ENCODE measurements at regions not wholly inside any gene's neighbourhood (a gene's known extent, or its start where the extent isn't known, plus 50 kb on each side); places are given as distances from the start of the nearest gene placed in this dataset.
"Not testable (repeated sequence)": the region's sequence is repeated elsewhere in the genome, so short reads cannot be mapped to it uniquely, and the experiment has no call there.

GRCh38 chr5:60036192-60036938 lies 142.8 kb upstream of the PDE4D start:
- Histone ChIP-seq H3K4me3 (no peak overlapping the region), H3K4me2 (ENCODE audit: unreplicated experiment) (no peak overlapping the region), H3F3A (ENCODE audit: insufficient read depth) (no peaks in the 10 kb centered on the region), H4K20me1 (ENCODE audit: insufficient read depth) (no peaks in the 10 kb centered on the region), H3K9ac (no peak overlapping the region), H3K4me1 (ENCODE audit: insufficient read depth) (no peaks in the 10 kb centered on the region), H3K9me2 (ENCODE audit: insufficient read depth) (no peaks in the 10 kb centered on the region), H3K9me3 (ENCODE audit: low read depth) (no peaks in the 10 kb centered on the region), H3K36me3 (ENCODE audit: low read depth) (no peaks in the 10 kb centered on the region), H3K27me3 (replicated peaks; ENCODE audit: insufficient read depth) (peaks cover 12% of the 10 kb centered on the region; the same call in 1 of the 2 replicates), H3K79me2 (ENCODE audit: insufficient read depth) (no peaks in the 10 kb centered on the region), H2AFZ (no peak overlapping the region), H3K27ac (no peak overlapping the region)
- in situ Hi-C loops (cut with MboI) = no loop called here
- TF ChIP-seq EZH2phosphoT487 (IDR thresholded peaks at IDR 0.05; ENCODE audit: insufficient read depth, low read depth) = no peak
- TF ChIP-seq EZH2 (IDR thresholded peaks at IDR 0.05; ENCODE audit: insufficient read depth, poor library complexity, severe bottlenecking) = no peak
- 19 to 21% methylated on average over 6 of the region's 6 CpGs for WGBS, 2 experiments (ENCODE audit: low coverage in 1 of 2, low lambda C conversion rate in 2 of 2, missing lambda C conversion rate in 2 of 2)
- DNase-seq = no peak

- in situ Hi-C loops (cut with MboI) = no loop called here
- Histone ChIP-seq H3K36me3 (ENCODE audit: low read depth) (no peaks in the 10 kb centered on the region), H3K4me2 (ENCODE audit: unreplicated experiment) (no peak overlapping the region), H3K4me1 (ENCODE audit: insufficient read depth) (no peaks in the 10 kb centered on the region), H3K79me2 (ENCODE audit: insufficient read depth) (no peaks in the 10 kb centered on the region), H3K27ac (no peak overlapping the region), H3K9ac (no peak overlapping the region), H3F3A (ENCODE audit: insufficient read depth) (no peaks in the 10 kb centered on the region), H4K20me1 (ENCODE audit: insufficient read depth) (no peaks in the 10 kb centered on the region), H3K9me2 (ENCODE audit: insufficient read depth) (no peaks in the 10 kb centered on the region), H3K27me3 (replicated peaks; ENCODE audit: insufficient read depth) (no peaks in the 10 kb centered on the region), H3K9me3 (ENCODE audit: low read depth) (no peaks in the 10 kb centered on the region), H3K4me3 (no peak overlapping the region), H2AFZ (no peak overlapping the region)
- 0 to 2% methylated on average over 2 of the region's 2 CpGs for WGBS, 2 experiments (ENCODE audit: low coverage in 1 of 2, low lambda C conversion rate in 2 of 2, missing lambda C conversion rate in 2 of 2)
- DNase-seq = peak; percentile 4
- TF ChIP-seq EZH2phosphoT487 (IDR thresholded peaks at IDR 0.05; ENCODE audit: insufficient read depth, low read depth) (no peak), EZH2 (IDR thresholded peaks at IDR 0.05; ENCODE audit: insufficient read depth, poor library complexity, severe bottlenecking) (no peak)
These were observed 132.6 kb upstream of the PDE4D start for GRCh38 chr5:60026161-60026560.

- no peak overlapping the region for H2AFZ ChIP-seq
- no peak overlapping the region for H3K4me2 ChIP-seq (ENCODE audit: unreplicated experiment)
- DNase-seq = no peak
- in situ Hi-C loops (cut with MboI) = no loop called here
- H3K79me2 ChIP-seq (ENCODE audit: insufficient read depth) = no peaks in the 10 kb centered on the region
- no peaks in the 10 kb centered on the region for H4K20me1 ChIP-seq (ENCODE audit: insufficient read depth)
- H3F3A ChIP-seq (ENCODE audit: insufficient read depth) = no peaks in the 10 kb centered on the region
- TF ChIP-seq EZH2phosphoT487 (IDR thresholded peaks at IDR 0.05; ENCODE audit: insufficient read depth, low read depth) (no peak), EZH2 (IDR thresholded peaks at IDR 0.05; ENCODE audit: insufficient read depth, poor library complexity, severe bottlenecking) (no peak)
- H3K9me2 ChIP-seq (ENCODE audit: insufficient read depth) = no peaks in the 10 kb centered on the region
- no peak overlapping the region for H3K4me3 ChIP-seq
- no peaks in the 10 kb centered on the region for H3K27me3 ChIP-seq (replicated peaks; ENCODE audit: insufficient read depth)
- no peaks in the 10 kb centered on the region for H3K4me1 ChIP-seq (ENCODE audit: insufficient read depth)
- no peaks in the 10 kb centered on the region for H3K36me3 ChIP-seq (ENCODE audit: low read depth)
- H3K9ac ChIP-seq = no peak overlapping the region
- no peak overlapping the region for H3K27ac ChIP-seq
- no peaks in the 10 kb centered on the region for H3K9me3 ChIP-seq (ENCODE audit: low read depth)
These were observed 130.6 kb upstream of the PDE4D start for GRCh38 chr5:60024104-60024503.

GRCh38 chr5:60023255-60023654 lies 129.7 kb upstream of the PDE4D start:
- Histone ChIP-seq H2AFZ (no peak overlapping the region), H4K20me1 (ENCODE audit: insufficient read depth) (no peaks in the 10 kb centered on the region), H3K79me2 (ENCODE audit: insufficient read depth) (no peaks in the 10 kb centered on the region), H3K4me1 (ENCODE audit: insufficient read depth) (no peaks in the 10 kb centered on the region), H3K27ac (no peak overlapping the region), H3K9me2 (ENCODE audit: insufficient read depth) (no peaks in the 10 kb centered on the region), H3F3A (ENCODE audit: insufficient read depth) (no peaks in the 10 kb centered on the region), H3K9ac (no peak overlapping the region), H3K27me3 (replicated peaks; ENCODE audit: insufficient read depth) (no peaks in the 10 kb centered on the region), H3K36me3 (ENCODE audit: low read depth) (no peaks in the 10 kb centered on the region), H3K4me3 (no peak overlapping the region), H3K4me2 (ENCODE audit: unreplicated experiment) (no peak overlapping the region), H3K9me3 (ENCODE audit: low read depth) (no peaks in the 10 kb centered on the region)
- in situ Hi-C loops (cut with MboI) = no loop called here
- no peak for DNase-seq
- TF ChIP-seq EZH2phosphoT487 (IDR thresholded peaks at IDR 0.05; ENCODE audit: insufficient read depth, low read depth) (no peak), EZH2 (IDR thresholded peaks at IDR 0.05; ENCODE audit: insufficient read depth, poor library complexity, severe bottlenecking) (no peak)

- Histone ChIP-seq H3K9me3 (ENCODE audit: low read depth) (no peaks in the 10 kb centered on the region), H3K4me1 (ENCODE audit: insufficient read depth) (no peaks in the 10 kb centered on the region), H3K79me2 (ENCODE audit: insufficient read depth) (no peaks in the 10 kb centered on the region), H2AFZ (no peak overlapping the region), H3K27me3 (replicated peaks; ENCODE audit: insufficient read depth) (no peaks in the 10 kb centered on the region), H4K20me1 (ENCODE audit: insufficient read depth) (no peaks in the 10 kb centered on the region), H3K4me2 (ENCODE audit: unreplicated experiment) (no peak overlapping the region), H3F3A (ENCODE audit: insufficient read depth) (no peaks in the 10 kb centered on the region), H3K36me3 (ENCODE audit: low read depth) (no peaks in the 10 kb centered on the region), H3K27ac (no peak overlapping the region), H3K9me2 (ENCODE audit: insufficient read depth) (no peaks in the 10 kb centered on the region), H3K4me3 (no peak overlapping the region), H3K9ac (no peak overlapping the region)
- in situ Hi-C loops (cut with MboI) = no loop called here
- TF ChIP-seq EZH2 (IDR thresholded peaks at IDR 0.05; ENCODE audit: insufficient read depth, poor library complexity, severe bottlenecking) (no peak), EZH2phosphoT487 (IDR thresholded peaks at IDR 0.05; ENCODE audit: insufficient read depth, low read depth) (no peak)
- DNase-seq = no peak
These were observed 126.9 kb upstream of the PDE4D start for GRCh38 chr5:60020457-60020856.

- WGBS, 2 experiments (ENCODE audit: low coverage in 1 of 2, low lambda C conversion rate in 2 of 2, missing lambda C conversion rate in 2 of 2) = 6 to 18% methylated on average over 1 of the region's 1 CpG
- H3K4me2 ChIP-seq (ENCODE audit: unreplicated experiment); in situ Hi-C loops (cut with MboI); H3F3A ChIP-seq (ENCODE audit: insufficient read depth); H3K27me3 ChIP-seq (replicated peaks; ENCODE audit: insufficient read depth); H3K9me3 ChIP-seq (ENCODE audit: low read depth); H3K27ac ChIP-seq; H3K79me2 ChIP-seq (ENCODE audit: insufficient read depth); H4K20me1 ChIP-seq (ENCODE audit: insufficient read depth); H2AFZ ChIP-seq; H3K4me3 ChIP-seq; H3K9me2 ChIP-seq (ENCODE audit: insufficient read depth); H3K36me3 ChIP-seq (ENCODE audit: low read depth); H3K9ac ChIP-seq; H3K4me1 ChIP-seq (ENCODE audit: insufficient read depth); DNase-seq: not testable (repeated sequence)
These were observed 125.4 kb upstream of the PDE4D start for GRCh38 chr5:60018960-60019359.

Measured in GM23248 (cell line).